ENCODE measurements at regions not wholly inside any gene's neighbourhood (a gene's known extent, or its start where the extent isn't known, plus 50 kb on each side); places are given as distances from the start of the nearest gene placed in this dataset.
"Not testable (repeated sequence)": the region's sequence is repeated elsewhere in the genome, so short reads cannot be mapped to it uniquely, and the experiment has no call there.

- DNase-seq = no peak
These were observed 1190.4 kb downstream of the TECRL start for GRCh38 chr4:63218856-63219255.

GRCh38 chr4:63214076-63214475 lies 1195.2 kb downstream of the TECRL start:
- no peak for DNase-seq

- DNase-seq = no peak
These were observed 1197.3 kb downstream of the TECRL start for GRCh38 chr4:63211776-63212479.

GRCh38 chr4:63211375-63211774 lies 1197.9 kb downstream of the TECRL start:
- DNase-seq = no peak

- not testable (repeated sequence) for DNase-seq
These were observed 1216.2 kb downstream of the TECRL start for GRCh38 chr4:63193029-63193428.

- no peak for DNase-seq
These were observed 1237.9 kb downstream of the TECRL start for GRCh38 chr4:63171341-63171740.

- no peak for DNase-seq
These were observed 1238.3 kb downstream of the TECRL start for GRCh38 chr4:63170923-63171322.

- no peak for DNase-seq
These were observed 1239.4 kb downstream of the TECRL start for GRCh38 chr4:63169836-63170235.

- DNase-seq = no peak
These were observed 1253.7 kb downstream of the TECRL start for GRCh38 chr4:63155561-63155960.

GRCh38 chr4:63123441-63123840 lies 1285.8 kb downstream of the TECRL start:
- DNase-seq = no peak

GRCh38 chr4:63122955-63123354 lies 1286.3 kb downstream of the TECRL start:
- no peak for DNase-seq

- DNase-seq = no peak
These were observed 1302.7 kb downstream of the TECRL start for GRCh38 chr4:63106600-63106999.

- DNase-seq = no peak
These were observed 1303.4 kb downstream of the TECRL start for GRCh38 chr4:63105839-63106238.

GRCh38 chr4:63090641-63091040 lies 1318.6 kb downstream of the TECRL start:
- DNase-seq = no peak

- DNase-seq = no peak
These were observed 1324.2 kb downstream of the TECRL start for GRCh38 chr4:63085091-63085490.

GRCh38 chr4:63080934-63081333 lies 1328.3 kb downstream of the TECRL start:
- DNase-seq = no peak

GRCh38 chr4:63063760-63064159 lies 1345.5 kb downstream of the TECRL start:
- no peak for DNase-seq

- DNase-seq = not testable (repeated sequence)
These were observed 1346.4 kb downstream of the TECRL start for GRCh38 chr4:63062891-63063290.

GRCh38 chr4:63049726-63050125 lies 1359.5 kb downstream of the TECRL start:
- no peak for DNase-seq

- DNase-seq = no peak
These were observed 1360.0 kb downstream of the TECRL start for GRCh38 chr4:63049278-63049677.

- DNase-seq = no peak
These were observed 1372.9 kb downstream of the TECRL start for GRCh38 chr4:63036159-63036866.

- DNase-seq = no peak
These were observed 1379.9 kb downstream of the TECRL start for GRCh38 chr4:63029380-63029779.

GRCh38 chr4:63020661-63021060 lies 1388.6 kb downstream of the TECRL start:
- DNase-seq = no peak

GRCh38 chr4:63017300-63017699 lies 1392.0 kb downstream of the TECRL start:
- DNase-seq = no peak

GRCh38 chr4:62970846-62971245 lies 1438.4 kb downstream of the TECRL start:
- DNase-seq = no peak

All from NCI-H146 (cell line).